ENCODE measurements at regions not wholly inside any gene's neighbourhood (a gene's known extent, or its start where the extent isn't known, plus 50 kb on each side); places are given as distances from the start of the nearest gene placed in this dataset.

- TF ChIP-seq CTCF (IDR thresholded peaks at IDR 0.05 in 8 of 11, conservative IDR thresholded peaks at IDR 0.05 in 3 of 11) (no peak), POLR2A (IDR thresholded peaks at IDR 0.05) (no peak)
Measured at GRCh38 chr2:242013771-242014170, 144.2 kb downstream of the RTP5 start.
